Left hindlimb (tissue), 1 donor: ENCODE measurements at regions not wholly inside any gene's neighbourhood (a gene's known extent, or its start where the extent isn't known, plus 50 kb on each side); places are given as distances from the start of the nearest gene placed in this dataset.

Experiments
- DNase-seq: peaks from one replicate; pipeline ENCODE4 v3.0.0-alpha.2; 2018

DNA sequence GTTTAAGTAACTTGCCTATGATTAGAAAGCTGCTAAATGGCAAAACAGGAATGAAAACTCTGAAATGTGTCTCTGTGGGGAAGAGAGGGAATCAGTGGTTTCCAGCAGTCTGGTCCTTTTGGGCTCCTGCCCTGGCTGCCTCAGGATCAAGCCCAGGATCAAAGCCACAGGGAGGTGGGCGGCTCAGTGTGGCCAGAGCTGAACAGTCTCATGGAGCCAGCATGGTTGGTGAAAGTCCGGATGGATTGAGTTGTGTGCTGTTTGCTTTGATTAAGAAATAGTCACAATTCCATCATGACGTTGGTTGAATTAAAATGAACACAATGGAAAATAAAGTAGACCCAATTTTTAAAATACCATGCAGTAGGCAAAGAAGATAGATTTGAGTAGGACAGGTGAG, 344.2 kb downstream of the LPIN1 start:
- peak; percentile 42 for DNase-seq

DNA sequence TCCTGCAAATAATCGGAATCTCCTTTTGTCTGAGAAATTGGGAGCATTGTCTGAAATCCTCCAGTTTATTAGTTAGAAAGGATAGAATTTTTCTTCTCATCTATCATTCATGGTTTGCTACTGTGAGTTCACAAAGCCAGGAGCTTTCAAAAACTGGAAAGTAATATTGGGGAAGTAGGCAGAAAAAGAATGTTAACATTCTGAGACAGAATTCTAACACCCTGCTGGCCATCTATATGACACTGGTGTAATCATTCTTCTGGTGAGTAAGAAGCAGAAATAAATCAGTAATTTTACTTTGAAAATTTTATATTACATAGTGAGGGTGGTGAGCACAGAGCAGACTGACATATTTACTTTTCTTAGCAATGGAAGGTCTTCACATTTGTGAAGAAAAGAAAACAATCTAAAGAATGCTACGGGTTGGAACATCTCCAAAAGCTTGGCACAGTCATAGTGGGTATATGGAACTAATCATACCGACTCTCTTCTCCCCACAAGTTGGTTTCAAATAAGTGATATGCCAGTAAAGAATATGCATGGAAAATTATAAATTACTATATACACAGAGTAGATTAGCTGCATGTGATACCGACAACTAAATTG, 344.9 kb downstream of the LPIN1 start:
- no peak for DNase-seq

DNA sequence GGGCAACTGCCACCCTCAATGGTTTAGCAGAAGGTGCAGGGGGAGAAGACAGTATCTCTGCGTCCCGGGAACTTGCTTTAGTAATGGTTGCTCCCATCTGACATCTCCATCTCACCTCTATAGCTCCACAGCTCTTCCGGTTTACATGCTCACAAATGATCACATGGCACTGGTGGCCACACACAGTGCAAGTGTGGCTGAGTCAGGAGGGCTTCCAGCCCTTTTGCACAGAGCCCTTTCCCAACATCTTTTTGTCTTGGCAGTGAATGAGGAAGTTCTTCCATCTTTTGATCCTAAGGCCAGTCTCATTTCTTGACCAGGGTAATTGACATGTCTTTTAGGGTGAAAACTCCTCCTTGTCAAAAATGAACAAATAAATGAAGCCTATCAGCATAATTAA, 347.7 kb downstream of the LPIN1 start:
- no peak for DNase-seq

DNA sequence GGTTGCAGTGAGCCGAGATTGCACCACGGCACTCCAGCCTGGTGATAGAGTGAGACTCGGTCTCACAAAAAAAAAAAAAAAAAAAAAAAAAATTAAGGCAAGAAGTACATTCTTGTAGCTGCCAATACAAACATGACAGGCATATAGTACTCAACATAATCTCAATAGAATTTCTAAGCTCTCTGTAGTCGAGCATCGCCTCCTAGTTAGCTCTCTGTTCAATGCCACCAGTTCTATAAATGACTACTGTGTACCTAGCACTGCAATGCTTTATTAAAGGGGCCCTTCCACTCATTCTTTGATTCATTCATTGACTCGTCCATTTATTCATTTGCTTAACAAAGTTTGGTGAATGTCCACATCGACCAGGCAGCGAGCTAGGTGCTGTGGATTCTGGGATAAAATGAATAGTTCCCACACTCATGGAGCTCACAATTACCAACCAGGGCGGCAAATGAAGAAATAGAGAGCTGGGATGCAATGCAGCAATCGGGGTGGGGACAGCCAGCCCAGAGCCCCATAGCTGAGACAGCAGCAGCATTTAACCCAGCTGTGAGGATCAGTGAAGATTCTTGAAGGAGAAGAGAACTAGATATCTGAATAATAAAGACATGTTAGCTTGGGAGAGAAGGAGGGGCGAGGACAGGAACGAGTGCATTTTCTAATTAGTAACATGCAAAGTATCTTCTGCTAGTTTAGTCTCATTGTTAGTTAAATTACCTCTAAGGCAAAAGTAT, 349.8 kb downstream of the LPIN1 start:
- no peak for DNase-seq

GRCh38 chr2:12096788-12097449, 350.5 kb downstream of the LPIN1 start:
- no peak for DNase-seq

DNA sequence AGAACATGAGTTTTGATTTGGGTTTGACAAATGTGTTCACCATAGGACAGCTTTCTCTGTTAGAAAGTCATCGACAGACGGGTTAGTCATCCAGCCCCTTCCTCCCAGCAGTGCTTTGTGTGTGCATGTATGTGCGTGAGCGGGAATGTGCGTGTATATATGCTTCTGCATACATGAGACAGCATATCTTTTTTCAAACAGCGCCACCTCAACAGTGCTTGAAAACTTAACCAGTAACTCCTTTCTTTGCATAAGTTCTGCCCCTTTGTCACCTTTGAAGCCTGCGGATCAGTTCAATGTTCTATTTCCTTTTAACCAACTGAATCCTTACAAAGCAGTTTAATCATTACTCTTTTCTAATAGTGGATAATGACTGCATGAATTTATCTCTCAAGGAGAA, 351.4 kb downstream of the LPIN1 start:
- no peak for DNase-seq

DNA sequence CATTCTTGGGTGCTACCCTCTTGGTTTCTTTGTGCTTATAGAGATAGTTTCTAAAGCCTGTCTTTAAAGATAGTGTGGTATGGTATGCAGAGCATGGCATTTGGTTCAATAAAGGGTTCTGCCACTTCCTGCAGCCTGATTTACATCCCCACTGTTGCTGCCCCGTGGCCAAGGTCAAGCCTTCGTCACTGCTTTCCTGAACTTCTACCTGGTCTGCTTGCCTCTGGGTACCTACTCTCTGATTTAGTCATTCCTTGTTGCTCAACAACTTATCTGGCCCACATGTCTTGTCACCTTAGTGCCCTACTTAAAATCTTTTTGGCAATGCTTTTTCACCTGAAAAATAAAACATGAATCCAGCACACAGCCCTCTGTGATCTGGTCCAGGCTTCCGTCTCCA, 352.9 kb downstream of the LPIN1 start:
- no peak for DNase-seq

- no peak for DNase-seq
Observed at GRCh38 chr2:12102679-12103078, 356.2 kb downstream of the LPIN1 start.

DNA sequence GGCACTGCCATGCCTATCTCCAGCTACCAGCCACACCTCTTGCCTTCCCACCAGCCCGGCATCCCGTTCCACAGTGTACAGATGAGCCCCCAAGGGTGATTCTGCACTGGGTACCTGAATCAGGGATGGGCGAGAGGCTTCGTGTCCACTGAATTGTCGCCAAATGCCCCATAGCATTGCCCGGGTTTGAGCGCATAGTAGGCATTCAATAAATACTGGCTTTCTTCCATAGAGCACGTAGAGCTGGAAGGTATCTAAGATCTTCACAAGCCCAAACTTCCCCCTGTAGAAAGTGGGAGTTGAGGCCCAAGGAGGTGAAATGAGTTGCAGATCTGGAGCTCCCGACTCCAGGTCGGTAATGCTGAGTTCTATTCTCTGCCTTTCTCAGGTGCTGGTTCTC, 358.7 kb downstream of the LPIN1 start:
- DNase-seq = no peak

DNA sequence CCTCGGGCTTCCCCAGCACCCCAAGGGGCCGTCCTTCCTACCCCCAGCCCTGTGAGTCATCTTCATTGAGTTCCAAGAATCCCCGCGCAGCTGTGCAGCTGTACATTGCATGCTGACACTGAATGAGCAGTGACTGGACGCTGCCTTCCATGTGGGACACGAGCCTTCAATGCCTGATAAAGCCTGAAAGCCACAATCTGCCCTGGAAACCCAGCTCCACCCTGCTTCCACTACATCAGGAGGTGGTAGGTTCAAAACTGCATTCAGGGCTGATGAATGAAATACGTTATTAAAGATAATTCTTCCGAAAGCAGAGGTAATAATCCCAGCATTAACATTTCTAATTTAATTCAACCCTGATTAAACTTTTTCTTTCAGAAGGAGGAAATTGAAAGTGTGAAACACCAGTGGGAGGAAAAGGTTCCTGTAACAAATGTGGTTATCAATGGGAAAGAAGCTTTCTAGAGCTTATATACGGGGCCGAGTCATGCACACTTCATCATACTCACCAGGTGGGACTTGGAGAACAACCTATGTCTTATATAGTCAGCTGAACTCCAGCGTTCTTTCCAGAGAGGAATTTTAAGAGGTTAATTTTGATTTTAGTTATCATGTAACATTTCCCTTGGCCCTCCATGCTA, 360.1 kb downstream of the LPIN1 start:
- DNase-seq = peak; percentile 64

GRCh38 chr2:12107321-12107720, 360.9 kb downstream of the LPIN1 start:
- no peak for DNase-seq

DNA sequence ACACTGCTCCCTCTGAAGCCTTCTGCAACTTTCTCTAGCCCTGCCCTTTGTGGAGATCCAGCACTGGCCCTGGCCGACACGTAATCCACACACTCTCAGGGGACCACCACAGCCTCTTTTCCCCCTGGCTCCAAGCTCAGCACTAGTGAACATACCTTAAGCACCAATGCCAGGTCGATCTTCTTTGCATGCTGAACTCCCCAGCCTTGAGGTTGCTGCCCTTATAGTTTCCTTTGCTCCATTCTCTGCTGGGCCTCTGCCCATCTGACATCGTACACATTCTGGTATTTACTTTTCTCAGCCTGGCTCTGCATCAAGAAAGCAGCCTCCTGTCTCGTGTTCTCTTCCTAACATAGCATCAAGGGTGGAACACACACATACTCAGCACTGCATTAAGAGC, 361.5 kb downstream of the LPIN1 start:
- DNase-seq = peak; percentile 65

DNA sequence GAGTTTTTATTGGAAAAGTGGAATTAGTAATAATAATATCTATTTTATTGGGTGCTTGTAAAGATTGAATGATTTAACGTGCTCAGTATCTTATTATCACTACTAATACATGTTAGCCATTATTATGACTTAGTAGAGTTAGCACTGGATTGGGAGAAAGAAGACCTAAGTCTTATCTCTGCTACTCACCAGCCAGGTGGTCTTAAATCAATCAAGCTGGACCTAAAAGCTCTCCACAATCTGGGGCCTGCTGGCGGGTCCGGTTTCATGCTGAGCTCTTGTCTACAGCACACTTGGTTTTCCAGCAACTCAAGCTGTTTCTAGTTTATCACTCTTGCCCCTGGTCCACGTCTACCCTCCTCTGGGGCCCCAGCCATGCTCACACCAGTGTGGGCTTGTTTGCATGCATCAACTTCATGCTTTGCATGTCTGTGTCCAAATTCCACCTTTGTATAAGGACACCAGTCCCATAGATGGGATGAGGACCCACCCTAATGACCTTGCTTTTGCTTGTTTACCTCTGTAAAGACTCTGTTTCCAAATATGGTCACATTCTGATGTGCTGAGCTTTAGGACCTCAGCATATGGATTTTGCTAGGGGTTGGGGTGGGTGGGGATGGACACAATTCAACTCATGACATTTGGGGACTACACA, 363.1 kb downstream of the LPIN1 start:
- DNase-seq = no peak

- DNase-seq = no peak
Observed at GRCh38 chr2:12110074-12110473, 363.6 kb downstream of the LPIN1 start.

- no peak for DNase-seq
Observed at GRCh38 chr2:12110481-12110880, 364.0 kb downstream of the LPIN1 start.

GRCh38 chr2:12113412-12113811, 367.0 kb downstream of the LPIN1 start:
- DNase-seq = no peak

DNA sequence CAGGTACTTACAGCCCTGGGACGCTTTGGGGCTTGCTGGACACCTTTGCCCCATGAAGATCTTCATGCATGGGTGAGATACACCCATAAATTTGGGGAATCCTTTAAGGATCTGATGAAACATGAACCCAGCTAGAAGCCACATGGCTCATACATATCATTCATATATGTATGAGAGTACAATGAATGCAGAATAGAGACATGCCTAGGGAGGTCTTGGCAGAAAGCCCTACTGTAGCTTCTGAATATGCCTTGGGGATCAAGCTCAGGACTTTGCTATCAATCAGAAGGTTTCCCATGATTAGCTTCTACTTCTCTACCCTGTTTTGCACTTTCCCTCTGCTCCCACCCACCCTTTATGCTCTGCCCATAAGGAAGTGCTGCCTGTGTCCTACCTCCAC, 368.4 kb downstream of the LPIN1 start:
- DNase-seq = no peak

DNA sequence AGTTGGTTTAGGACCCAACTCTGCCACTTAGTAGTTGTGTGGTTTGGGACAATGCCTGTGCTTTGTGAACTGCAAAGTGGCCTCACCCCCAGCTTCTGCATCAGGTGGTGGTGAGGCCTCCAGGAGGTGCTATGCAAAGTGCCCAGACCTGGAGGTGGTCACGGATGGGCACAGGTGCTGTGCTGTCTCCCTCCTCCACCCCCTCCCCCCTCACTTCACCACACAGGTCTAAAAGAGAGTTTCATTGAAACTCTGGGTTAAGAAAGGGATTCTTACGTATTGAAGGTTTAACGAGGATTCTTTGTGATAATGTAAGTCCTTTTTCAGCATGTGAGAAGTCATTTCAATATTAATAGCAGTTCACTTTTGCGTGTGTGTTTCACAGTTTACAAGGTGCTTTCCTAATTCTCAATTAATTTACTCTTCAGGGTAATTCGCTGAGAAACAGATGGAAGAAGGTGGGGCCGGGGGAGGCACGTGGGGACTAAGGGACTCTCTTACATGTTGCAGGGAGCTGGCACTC, 369.9 kb downstream of the LPIN1 start:
- no peak for DNase-seq

DNA sequence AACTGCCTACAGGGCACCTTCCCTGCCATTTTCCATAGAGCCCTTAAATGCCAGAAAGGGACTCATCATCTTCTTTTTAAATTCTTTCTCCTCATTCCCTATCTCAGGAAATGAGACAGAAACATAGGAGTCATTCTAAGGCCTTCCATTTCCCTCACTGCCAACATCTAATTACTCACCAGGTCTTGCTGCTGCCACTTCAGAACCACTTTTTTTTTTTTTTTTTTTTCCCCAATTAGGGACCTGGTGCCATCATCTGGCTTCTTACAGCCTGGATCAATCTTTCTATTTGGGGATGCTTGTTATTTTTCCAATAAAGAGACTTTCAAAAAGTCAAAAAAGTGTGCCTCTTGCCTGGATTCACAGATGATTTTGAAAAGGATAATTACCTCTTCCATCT, 373.4 kb downstream of the LPIN1 start:
- no peak for DNase-seq

DNA sequence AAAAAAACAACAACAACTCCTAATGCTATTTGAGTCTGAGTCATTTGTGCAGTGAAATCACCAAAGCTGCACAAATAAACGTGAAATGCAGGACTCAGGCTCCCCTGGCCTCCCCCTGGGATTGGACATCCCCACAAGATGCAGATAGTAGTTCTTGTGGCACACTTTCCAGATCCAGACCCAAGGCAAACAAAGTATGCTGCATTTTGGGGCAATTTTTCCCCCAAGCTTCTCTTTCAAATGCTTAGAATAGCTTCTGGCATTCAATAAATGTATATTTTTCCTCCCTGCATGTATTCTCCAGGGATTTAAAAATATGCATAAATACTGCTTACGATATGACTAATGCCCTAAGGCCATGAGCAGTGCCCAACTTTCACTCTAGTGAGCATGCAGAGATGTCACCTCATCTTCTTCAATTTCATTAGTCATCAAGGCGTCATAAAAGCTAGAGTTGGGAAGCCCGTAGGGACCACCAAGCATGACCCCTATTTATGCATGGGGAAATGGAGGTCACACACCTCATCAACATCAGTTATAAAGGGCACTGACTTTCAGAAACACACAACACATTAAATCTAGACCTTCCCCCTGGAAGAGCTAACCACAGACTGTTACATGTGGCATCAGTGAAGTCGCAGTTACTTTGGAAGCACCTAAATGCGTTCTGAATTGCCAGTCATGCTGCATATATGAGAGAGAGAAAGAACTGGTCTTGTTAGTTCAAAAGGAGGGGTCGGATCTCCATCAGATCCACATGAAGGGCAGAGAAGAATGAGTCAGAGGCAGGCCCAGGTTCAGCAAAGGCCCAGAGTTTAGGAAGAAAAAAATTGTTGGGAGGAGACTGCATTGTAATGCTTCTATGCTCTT, 374.1 kb downstream of the LPIN1 start:
- no peak for DNase-seq

DNA sequence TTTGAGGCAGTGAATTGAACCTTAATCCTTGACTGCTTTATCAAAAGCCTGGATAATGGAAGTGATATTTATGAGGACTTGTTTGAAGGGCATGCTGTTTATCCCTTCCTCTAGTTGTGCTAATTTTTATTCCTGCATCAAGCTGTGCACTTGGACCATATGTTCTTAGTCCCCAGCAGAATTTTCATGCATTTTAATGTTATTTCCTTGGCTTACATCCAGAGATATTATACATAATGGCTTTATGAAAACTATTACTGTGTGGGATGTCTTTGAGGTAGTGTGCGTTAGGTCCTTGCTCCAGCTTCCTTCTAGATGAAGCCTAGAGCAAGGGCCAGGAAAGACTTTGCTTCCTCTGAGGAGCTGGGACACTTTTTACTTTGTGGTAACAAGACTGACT, 378.4 kb downstream of the LPIN1 start:
- DNase-seq = no peak

DNA sequence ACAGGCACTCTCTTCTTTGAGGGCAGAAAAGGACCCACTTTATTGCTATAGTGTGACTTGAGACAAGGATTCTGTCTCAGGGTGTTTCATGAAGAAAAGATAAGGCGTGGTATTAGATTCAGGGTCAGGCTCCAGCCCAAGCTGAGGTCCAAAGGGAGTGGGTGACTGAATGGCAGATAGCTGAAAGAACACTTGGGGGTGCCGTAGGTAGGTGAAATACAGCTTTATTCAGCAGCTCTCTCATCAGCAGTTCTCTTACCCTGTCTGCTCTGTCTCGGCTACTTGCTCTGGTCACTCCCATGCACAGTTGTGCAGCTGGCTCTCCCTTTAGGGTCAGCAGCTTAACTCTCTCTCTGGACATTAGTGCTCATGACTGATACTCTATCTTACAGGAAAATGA, 379.9 kb downstream of the LPIN1 start:
- DNase-seq = no peak
